ENCODE measurements at regions not wholly inside any gene's neighbourhood (a gene's known extent, or its start where the extent isn't known, plus 50 kb on each side); places are given as distances from the start of the nearest gene placed in this dataset.

DNA sequence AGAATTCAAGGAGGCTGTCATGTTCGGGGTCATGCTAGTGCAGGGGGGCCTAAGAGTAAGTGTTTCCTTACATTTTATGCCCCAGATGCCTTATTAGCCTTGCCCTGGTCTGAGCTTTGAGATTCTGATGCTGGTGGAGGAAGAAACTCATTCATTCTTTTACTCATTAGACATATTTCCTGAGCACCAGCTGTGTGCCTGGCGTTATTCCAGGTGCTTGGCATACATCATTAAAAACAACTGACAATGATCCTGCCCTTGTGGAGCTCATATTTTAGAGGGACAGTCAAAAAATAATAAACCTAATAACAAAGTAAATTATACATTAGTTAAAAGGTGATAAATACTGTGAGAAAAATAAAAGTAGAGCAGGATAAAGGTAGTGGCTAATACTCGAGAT, 138.9 kb upstream of the SGCD start:
- no TSS peak for BruUV-seq (replicated peaks)
- H3K27ac ChIP-seq (ENCODE audit: low read length) = no peak overlapping the region
- POLR2A ChIA-PET = no interaction called here
- H3K36me3 ChIP-seq (ENCODE audit: control insufficient read depth, insufficient read depth, low read length) = no peaks in the 10 kb centered on the region
- ATAC-seq (no peak), DNase-seq (ENCODE audit: low read depth, low spot score) (no peak)
- no peaks in the 10 kb centered on the region for H3K4me1 ChIP-seq (ENCODE audit: control insufficient read depth, insufficient read depth, low read length)
- TF ChIP-seq SIN3A (IDR thresholded peaks at IDR 0.05; ENCODE audit: borderline replicate concordance, insufficient read depth, low read depth, low read length) (no peak), POLR2AphosphoS5 (IDR thresholded peaks at IDR 0.05; ENCODE audit: low read depth, low read length) (no peak)
- TF ChIP-seq, protein P1, sequence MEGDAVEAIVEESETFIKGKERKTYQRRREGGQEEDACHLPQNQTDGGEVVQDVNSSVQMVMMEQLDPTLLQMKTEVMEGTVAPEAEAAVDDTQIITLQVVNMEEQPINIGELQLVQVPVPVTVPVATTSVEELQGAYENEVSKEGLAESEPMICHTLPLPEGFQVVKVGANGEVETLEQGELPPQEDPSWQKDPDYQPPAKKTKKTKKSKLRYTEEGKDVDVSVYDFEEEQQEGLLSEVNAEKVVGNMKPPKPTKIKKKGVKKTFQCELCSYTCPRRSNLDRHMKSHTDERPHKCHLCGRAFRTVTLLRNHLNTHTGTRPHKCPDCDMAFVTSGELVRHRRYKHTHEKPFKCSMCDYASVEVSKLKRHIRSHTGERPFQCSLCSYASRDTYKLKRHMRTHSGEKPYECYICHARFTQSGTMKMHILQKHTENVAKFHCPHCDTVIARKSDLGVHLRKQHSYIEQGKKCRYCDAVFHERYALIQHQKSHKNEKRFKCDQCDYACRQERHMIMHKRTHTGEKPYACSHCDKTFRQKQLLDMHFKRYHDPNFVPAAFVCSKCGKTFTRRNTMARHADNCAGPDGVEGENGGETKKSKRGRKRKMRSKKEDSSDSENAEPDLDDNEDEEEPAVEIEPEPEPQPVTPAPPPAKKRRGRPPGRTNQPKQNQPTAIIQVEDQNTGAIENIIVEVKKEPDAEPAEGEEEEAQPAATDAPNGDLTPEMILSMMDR (IDR thresholded peaks at IDR 0.05) = no peak
- CTCF ChIA-PET = no interaction called here
- no peaks in the 10 kb centered on the region for H3K27me3 ChIP-seq (ENCODE audit: control insufficient read depth, insufficient read depth, low read length)
- in situ Hi-C loops (cut with HindIII; ENCODE audit: low pct_unique_long_range_greater_than_20kb, low sequenced_read_pairs) (no loop called here), intact Hi-C loops (cut with micrococcal nuclease; ENCODE audit: unreplicated experiment) (no loop called here)
- H3K9me3 ChIP-seq (ENCODE audit: control insufficient read depth, insufficient read depth, low read depth, low read length) = no peaks in the 10 kb centered on the region
- H3K4me3 ChIP-seq (ENCODE audit: low read depth in 2 of 2, low read length in 2 of 2) = no peak overlapping the region

DNA sequence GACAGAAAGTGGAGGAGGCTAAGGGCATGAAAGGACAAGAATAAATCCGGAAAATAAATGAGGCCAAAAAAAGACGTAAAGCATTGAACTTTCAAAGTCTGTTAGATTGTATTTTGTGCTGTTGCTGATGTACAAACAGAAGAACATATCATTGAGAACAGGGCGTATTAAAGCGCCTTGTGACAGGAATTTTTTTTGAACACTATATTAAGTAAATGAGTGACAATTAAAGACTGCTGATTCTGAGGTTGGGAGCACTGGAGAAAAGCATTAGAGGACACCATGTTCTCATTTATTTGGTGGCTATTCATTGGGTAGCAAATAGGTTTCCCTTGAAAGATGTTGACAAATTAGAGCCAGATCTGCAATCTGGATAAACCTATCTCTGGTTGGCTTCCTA, 137.3 kb upstream of the SGCD start:
- H3K27ac ChIP-seq (ENCODE audit: low read length) = no peak overlapping the region
- POLR2A ChIA-PET = no interaction called here
- ATAC-seq (no peak), DNase-seq (ENCODE audit: low read depth, low spot score) (no peak)
- H3K4me3 ChIP-seq (ENCODE audit: low read depth in 2 of 2, low read length in 2 of 2) = no peak overlapping the region
- H3K27me3 ChIP-seq (ENCODE audit: control insufficient read depth, insufficient read depth, low read length) = no peaks in the 10 kb centered on the region
- intact Hi-C loops (cut with micrococcal nuclease; ENCODE audit: unreplicated experiment) = no loop called here
- no TSS peak for BruUV-seq (replicated peaks)
- H3K36me3 ChIP-seq (ENCODE audit: control insufficient read depth, insufficient read depth, low read length) = no peaks in the 10 kb centered on the region
- CTCF ChIA-PET = no interaction called here
- in situ Hi-C loops (cut with HindIII; ENCODE audit: low pct_unique_long_range_greater_than_20kb, low sequenced_read_pairs) = no loop called here
- TF ChIP-seq TCF7L2 (IDR thresholded peaks at IDR 0.05; ENCODE audit: low read depth, low read length) (no peak), POLR2AphosphoS5 (IDR thresholded peaks at IDR 0.05; ENCODE audit: low read depth, low read length) (no peak), SIN3A (IDR thresholded peaks at IDR 0.05; ENCODE audit: borderline replicate concordance, insufficient read depth, low read depth, low read length) (no peak)
- TF ChIP-seq, protein P1 (IDR thresholded peaks at IDR 0.05) = no peak
- TF ChIP-seq, protein P2, sequence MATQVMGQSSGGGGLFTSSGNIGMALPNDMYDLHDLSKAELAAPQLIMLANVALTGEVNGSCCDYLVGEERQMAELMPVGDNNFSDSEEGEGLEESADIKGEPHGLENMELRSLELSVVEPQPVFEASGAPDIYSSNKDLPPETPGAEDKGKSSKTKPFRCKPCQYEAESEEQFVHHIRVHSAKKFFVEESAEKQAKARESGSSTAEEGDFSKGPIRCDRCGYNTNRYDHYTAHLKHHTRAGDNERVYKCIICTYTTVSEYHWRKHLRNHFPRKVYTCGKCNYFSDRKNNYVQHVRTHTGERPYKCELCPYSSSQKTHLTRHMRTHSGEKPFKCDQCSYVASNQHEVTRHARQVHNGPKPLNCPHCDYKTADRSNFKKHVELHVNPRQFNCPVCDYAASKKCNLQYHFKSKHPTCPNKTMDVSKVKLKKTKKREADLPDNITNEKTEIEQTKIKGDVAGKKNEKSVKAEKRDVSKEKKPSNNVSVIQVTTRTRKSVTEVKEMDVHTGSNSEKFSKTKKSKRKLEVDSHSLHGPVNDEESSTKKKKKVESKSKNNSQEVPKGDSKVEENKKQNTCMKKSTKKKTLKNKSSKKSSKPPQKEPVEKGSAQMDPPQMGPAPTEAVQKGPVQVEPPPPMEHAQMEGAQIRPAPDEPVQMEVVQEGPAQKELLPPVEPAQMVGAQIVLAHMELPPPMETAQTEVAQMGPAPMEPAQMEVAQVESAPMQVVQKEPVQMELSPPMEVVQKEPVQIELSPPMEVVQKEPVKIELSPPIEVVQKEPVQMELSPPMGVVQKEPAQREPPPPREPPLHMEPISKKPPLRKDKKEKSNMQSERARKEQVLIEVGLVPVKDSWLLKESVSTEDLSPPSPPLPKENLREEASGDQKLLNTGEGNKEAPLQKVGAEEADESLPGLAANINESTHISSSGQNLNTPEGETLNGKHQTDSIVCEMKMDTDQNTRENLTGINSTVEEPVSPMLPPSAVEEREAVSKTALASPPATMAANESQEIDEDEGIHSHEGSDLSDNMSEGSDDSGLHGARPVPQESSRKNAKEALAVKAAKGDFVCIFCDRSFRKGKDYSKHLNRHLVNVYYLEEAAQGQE (IDR thresholded peaks at IDR 0.05; ENCODE audit: insufficient read depth in 1 of 2, low read depth in 2 of 2, low read length in 1 of 2) = no peak
- H3K9me3 ChIP-seq (ENCODE audit: control insufficient read depth, insufficient read depth, low read depth, low read length) = no peaks in the 10 kb centered on the region
- H3K4me1 ChIP-seq (ENCODE audit: control insufficient read depth, insufficient read depth, low read length) = no peaks in the 10 kb centered on the region

DNA sequence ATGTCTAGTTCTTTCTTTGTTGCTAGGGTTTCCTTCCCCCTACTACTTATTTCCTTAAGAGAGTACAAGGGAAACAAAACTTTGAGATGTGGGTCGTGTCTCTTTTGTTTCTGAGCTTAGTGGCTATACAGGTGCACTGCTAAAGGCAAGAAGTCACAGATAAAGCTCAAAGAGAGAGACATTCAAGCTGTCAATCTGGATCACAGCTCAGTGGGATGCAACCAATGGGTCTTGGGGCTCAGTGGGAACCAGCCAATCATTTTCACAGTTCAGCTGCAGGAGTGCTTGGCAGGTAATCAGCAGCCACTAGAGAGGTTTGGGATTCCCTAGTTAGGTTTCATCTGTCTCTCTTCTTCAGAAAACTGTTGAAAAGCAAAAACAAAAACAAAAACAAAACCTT, 135.4 kb upstream of the SGCD start:
- DNase-seq (ENCODE audit: low read depth, low spot score) = no peak
- intact Hi-C loops (cut with micrococcal nuclease; ENCODE audit: unreplicated experiment) = no loop called here
- ATAC-seq = no peak
- Histone ChIP-seq H3K27me3 (ENCODE audit: control insufficient read depth, insufficient read depth, low read length) (no peaks in the 10 kb centered on the region), H3K27ac (ENCODE audit: low read length) (no peak overlapping the region), H3K36me3 (ENCODE audit: control insufficient read depth, insufficient read depth, low read length) (no peaks in the 10 kb centered on the region), H3K4me3 (ENCODE audit: low read depth in 2 of 2, low read length in 2 of 2) (no peak overlapping the region), H3K4me1 (ENCODE audit: control insufficient read depth, insufficient read depth, low read length) (no peaks in the 10 kb centered on the region), H3K9me3 (ENCODE audit: control insufficient read depth, insufficient read depth, low read depth, low read length) (no peaks in the 10 kb centered on the region)
- BruUV-seq (replicated peaks) = no TSS peak
- TF ChIP-seq, protein P2 (IDR thresholded peaks at IDR 0.05; ENCODE audit: insufficient read depth in 1 of 2, low read depth in 2 of 2, low read length in 1 of 2) = no peak
- TF ChIP-seq POLR2AphosphoS5 (IDR thresholded peaks at IDR 0.05; ENCODE audit: low read depth, low read length) (no peak), SIN3A (IDR thresholded peaks at IDR 0.05; ENCODE audit: borderline replicate concordance, insufficient read depth, low read depth, low read length) (no peak), TCF7L2 (IDR thresholded peaks at IDR 0.05; ENCODE audit: low read depth, low read length) (no peak)
- TF ChIP-seq, protein P1 (IDR thresholded peaks at IDR 0.05) = no peak
- POLR2A ChIA-PET = no interaction called here
- CTCF ChIA-PET = no interaction called here
- in situ Hi-C loops (cut with HindIII; ENCODE audit: low pct_unique_long_range_greater_than_20kb, low sequenced_read_pairs) = no loop called here
